IPS-18c (cell line): ENCODE measurements at regions not wholly inside any gene's neighbourhood (a gene's known extent, or its start where the extent isn't known, plus 50 kb on each side); places are given as distances from the start of the nearest gene placed in this dataset.

ENCODE experiments used
- H3K4me3 ChIP-seq: 2 replicates; pipeline ENCODE4 v1.7.0; 2013; ENCODE audit warnings: low read depth, mild to moderate bottlenecking, low read length, moderate library complexity; ENCODE audit not compliant: insufficient read depth
- H3K9me3 ChIP-seq: one replicate; pipeline ENCODE4 v1.6.1; 2013; ENCODE audit warnings: mild to moderate bottlenecking, low read length, moderate library complexity; ENCODE audit not compliant: control insufficient read depth, insufficient read depth

DNA sequence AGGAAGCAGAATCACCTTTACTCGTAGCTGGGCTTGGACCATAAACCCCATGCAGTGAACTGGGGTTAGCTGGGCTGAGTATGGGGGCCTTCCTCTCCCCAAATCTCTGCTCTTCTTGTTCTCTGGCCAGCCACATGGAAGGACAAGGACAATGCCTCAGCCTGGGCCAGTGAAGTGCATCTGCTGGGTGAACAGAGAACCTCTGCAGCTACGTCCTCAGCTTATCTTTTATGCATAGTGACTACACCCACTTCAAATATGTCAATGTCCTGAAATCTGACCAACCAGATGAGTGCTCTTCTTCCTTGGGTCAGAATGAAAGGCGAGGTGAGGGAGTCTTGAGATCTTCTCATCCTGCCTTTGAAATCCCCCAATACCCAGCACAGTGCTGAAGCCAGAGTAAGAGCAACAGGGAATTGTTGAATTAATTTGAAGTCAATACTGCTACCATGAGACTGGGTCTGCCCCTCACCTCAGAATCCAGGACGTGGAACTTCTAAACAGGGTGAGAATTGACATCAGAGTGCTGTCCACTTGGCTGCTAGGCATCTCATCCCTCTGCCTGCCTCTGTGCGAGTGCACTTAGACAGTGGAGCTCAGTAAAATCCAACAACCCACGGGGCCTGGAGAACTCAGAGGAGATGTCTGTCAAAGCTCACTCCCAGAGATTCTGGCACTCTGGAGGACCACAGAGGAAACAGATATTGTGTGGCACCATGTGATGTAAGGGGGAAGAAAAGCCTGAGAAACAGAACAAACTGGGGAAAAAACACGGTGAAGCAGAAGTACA is 99.0 kb downstream of the IER5 start:
- Histone ChIP-seq H3K4me3 (no peak overlapping the region), H3K9me3 (no peaks in the 10 kb centered on the region)

DNA sequence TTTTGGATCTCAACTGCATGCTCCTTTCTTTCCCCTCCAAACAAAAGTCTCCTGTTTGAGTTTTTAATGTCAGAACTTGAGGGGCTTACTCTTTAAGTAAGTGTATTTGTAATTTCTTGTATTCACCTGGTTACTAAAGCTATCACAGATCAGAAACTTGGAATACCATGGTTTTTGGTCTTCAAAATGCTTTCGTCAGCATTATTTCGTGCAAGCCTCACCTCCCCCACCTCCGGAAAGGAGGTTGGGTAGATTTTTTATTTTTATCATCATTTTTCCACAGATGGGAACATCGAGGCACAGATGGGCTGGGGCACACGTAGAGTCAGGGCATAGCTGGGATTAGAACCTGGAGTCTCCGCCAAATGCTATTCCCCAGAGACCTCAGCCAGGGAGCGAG is 100.7 kb downstream of the IER5 start:
- no peaks in the 10 kb centered on the region for H3K9me3 ChIP-seq
- no peak overlapping the region for H3K4me3 ChIP-seq

DNA sequence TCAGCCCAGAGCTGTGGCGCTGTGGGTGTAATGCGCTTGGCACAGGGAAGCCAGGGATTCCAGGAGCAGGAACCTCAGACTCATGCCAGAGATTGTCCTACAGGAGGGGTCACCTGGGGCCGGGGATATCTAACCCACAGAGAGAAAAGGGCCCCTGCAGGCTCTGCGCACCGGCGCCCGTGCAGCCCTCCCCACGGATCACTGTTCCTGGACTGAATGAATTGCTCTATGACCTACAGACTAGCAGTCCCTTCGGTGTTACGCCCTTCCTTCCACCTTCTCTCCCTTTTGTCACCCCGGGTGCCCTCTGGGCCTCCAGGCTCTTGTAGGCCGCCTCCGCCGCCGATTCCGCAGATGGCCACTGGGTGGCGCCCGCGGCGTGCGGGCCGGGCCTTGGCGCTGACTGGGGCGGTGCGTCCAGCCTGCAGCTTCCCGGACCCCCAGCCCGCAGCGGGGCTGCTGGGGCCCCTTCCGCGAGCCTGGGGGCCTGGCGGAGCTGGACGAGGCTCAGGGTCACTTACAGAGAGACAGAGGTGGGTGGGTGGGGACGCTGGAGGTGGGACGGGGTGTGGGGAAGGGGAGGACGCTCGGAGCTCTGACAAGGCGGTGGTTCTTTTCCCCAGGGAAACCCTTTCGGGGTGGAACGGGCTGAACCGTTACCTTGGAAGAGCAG is 101.3 kb downstream of the IER5 start:
- Histone ChIP-seq H3K9me3 (no peaks in the 10 kb centered on the region), H3K4me3 (peak overlapping the region; percentile 50; the same call in 1 of the 2 replicates)

DNA sequence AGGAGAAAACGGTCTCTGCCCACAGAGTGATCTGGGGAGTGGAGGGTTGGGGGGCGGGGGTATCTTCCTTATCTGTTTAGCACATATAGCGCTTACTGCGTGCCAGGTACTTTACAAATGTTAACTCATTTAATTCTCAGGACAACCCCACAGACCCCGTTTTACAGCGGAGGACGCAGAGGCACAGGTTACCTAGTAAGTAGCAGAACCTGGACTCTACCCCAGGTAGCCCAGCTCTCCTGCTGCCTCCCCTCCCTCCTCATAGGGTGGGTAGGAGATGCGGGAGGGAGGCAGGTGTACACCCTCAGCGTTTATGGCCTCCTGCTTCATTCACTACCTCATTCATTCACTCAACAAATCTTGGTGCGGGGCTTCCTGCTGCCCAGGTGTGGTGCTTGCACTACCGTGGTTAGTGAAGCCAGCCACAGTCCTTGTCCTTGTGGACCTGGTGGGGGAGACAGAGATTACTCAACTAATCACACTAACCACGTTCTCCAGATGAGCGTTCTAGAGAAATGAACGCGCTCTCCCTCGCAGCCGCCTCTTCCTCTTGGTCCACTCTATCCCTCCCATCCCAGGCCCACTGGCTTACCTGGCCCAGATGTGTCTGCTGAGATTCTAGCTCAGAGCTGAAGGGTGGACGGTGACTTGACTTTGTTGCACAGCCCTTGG is 102.0 kb downstream of the IER5 start:
- Histone ChIP-seq H3K9me3 (no peaks in the 10 kb centered on the region), H3K4me3 (peak overlapping the region; percentile 50; the same call in 1 of the 2 replicates)

DNA sequence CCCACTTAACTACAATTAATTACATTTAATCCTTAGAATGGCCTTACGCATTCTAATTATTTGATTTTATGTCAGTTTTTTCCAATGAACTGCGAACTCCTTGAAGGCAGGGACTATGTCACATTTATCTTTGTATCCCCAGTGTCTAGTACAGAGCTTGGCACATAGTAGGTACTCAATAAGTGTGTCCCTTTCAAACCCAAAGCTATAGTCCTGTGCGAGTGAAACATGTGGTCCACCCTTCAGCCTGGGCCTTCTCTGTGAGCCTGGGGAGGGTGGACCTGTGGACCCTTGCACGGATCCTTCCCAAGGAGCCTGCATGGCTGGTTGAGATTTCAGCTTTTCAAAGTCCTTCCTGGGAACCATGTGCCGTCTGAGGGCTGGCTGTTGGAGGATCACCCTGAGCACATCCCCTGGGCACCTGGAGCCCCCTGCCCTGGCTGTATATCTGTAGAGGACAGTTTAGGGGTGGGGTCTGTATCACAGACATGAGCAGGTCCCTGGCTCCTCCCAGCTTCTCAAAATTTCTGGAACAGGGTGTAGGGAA is 103.1 kb downstream of the IER5 start:
- Histone ChIP-seq H3K9me3 (no peaks in the 10 kb centered on the region), H3K4me3 (no peak overlapping the region)

DNA sequence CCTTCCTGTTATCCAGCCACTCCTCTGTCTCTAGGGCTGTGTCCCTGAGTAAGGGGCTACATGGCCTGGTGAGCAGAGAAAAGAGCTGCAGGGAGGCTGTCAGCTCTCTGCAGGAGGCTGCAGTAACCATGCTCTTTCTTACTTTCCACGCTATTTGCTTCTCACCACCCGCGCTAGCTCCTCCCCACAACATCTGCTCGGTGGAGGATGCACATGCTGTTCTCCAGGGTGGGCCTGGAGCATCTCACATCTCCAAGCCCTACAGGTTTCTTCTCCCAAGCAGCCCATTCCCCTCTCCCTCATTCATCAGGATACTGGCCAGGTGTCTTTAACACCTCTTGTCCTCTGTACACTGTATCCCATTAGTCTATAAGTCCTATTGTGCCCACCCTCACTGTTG is 103.8 kb downstream of the IER5 start:
- Histone ChIP-seq H3K9me3 (no peaks in the 10 kb centered on the region), H3K4me3 (no peak overlapping the region)

DNA sequence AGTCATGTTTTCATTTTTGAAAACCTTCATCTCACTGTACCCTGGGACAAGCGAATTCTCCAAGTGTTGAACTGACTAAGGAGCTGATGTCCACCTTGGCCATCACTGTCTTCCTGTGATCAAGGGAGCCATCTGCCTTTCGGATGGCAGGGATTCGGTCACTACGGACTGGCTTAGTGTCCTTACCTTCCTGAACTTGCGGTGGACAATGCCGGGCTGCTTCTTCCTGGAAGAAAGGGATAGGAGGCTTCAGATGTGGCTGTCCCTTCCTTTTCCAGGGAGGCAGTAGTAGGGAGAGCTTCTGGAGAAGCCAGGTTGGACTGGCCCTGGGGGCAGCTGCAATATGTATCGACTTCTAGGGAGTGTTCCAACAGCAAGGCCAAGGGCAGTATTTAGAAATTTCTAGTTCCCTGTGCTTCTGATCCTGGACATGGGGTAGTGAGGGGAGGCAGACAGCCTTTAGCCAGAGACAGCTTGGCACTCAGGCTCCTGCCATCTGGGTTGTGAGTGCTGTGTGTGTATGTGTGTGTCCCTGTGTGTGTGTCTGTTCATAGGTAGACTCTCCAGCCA is 114.6 kb downstream of the IER5 start:
- Histone ChIP-seq H3K4me3 (no peak overlapping the region), H3K9me3 (no peaks in the 10 kb centered on the region)

DNA sequence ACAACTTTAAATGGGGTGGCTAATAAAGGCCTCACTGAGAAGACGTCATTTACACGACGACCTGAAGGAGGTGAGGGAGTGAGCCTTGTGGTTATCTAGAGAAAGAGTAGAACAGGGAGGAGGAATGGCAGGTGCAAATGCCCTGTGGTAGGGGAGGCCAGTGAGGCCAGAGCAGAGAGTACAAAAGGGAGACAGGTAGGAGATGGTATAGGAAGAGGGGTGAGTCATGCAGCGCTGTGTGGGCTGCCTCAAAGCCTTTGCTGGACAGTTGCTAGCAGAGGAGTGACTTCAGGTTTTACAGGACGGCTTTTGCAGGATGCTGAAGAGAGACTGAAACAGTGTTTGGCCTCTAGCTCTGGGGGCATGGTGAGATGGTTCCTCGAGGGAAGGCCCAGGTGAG is 116.0 kb downstream of the IER5 start:
- H3K4me3 ChIP-seq, result no peak overlapping the region
- H3K9me3 ChIP-seq, result no peaks in the 10 kb centered on the region

DNA sequence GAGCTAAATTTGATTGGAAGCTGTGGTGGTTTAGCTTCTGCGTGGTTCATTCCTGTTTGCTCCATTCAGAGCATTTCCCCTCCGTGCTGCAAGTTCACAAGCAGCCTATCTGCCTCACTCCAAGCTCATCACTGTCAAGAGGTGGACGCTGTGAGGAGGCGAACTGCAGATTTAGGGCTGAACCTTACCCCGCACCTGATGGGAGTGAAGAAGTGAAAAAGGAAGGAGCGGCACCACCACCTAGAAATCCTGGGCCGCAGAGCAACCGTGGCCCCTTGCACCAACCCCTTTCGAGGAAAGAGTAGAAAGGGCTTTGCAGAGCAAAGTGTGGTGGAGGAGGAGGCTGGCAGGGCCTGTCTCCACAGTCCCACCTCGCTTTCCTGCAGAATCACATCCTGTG is 117.4 kb downstream of the IER5 start:
- Histone ChIP-seq H3K4me3 (no peak overlapping the region), H3K9me3 (no peaks in the 10 kb centered on the region)

DNA sequence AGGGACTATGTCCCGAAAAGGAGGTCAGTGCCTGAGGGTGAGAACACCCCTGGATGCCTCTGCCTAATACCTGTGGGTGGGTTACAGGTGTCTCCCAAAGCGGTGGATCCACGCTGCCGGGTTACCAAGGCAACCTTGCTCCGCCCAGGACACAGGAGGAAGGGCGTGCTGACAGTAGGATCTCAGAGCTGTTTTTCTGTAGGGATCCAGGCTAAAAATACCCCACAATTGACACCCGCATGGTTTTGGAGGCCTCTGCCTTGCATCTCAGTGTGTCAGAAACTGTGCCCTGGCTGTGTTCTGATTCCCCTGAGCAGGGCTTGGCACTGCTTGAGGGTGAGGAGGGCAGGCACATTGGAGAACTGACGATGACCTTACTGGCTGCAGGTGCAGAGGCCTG is 118.0 kb downstream of the IER5 start:
- no peak overlapping the region; the same call in 1 of the 2 replicates for H3K4me3 ChIP-seq
- H3K9me3 ChIP-seq, result no peaks in the 10 kb centered on the region

DNA sequence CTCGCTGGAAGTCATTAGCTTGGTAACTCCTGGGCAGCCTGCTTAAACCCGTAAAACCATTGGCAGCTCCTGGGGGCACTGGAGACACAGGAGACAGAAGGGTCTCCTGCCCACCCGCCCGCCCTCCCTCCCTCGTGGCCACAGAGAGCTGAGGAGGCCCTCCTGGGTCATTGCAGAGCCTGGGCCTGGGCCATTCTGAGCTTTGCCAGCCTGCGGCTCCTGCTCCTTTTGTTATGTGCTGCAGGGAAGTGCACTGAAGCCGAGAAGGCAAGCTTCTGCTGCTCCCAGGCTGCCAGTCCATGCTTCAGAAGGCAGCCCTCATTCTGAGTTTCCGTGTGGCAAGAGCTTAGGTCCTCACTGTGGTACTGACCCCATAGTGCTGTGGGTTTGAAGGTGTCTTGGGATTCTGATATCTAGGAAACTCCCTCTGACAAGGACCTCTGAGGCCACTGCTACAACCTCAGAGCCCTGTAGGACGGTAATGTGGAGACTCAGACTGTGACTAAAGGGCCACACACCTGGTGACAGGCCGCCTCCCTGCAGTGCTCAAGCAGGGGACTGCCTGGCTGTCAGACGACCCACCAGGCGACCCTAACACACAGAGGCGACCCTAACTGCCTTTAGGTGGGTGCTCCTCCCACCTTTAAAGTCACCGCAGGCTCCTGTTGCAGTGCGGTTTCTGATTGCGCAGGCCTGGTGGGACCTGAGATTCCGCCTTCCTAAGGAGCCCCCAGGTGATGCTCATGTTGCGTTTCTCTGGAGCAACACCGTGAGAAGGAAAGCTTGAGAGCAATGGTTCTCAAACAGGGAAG is 118.7 kb downstream of the IER5 start:
- Histone ChIP-seq H3K4me3 (no peak overlapping the region), H3K9me3 (no peaks in the 10 kb centered on the region)

DNA sequence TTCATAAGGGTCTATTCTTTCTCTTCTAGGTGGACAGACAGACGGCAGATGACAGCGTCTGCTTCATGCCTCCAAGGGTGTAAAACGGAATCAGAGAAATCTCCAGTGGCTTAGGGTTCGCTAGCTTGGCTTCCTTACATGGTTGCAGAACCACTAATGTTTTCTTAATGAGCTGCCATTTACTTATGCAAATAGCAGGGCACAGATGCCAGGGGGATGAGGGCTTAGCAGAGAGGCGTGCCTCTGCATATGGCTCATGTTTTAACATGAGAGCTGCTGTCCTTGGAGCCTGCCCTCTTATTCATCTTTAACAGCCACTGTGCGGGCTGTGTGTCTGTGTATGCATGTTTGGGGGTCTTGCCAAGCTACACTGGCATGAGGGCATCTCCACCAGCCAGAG is 119.6 kb downstream of the IER5 start:
- no peak overlapping the region for H3K4me3 ChIP-seq
- H3K9me3 ChIP-seq, result no peaks in the 10 kb centered on the region

DNA sequence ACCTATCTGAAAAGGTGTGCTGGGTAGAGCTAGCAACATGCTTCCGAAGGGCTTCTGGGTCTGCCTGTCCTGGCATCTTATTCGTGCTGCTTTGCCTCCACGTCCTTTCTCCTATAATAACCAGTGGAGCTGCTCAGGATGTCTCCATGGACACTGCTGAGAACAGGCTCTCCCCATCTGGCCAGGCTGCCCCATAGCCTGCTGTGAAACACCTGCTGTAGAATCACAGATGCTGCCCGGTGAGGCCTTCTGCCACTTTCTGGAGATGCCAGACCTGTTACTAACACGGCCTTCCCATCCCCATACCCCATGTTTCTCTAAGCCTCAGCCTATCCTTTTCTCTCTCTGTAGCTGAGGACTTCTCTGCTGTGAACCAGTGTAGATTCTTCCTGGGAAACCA is 120.5 kb downstream of the IER5 start:
- H3K9me3 ChIP-seq, result no peaks in the 10 kb centered on the region
- H3K4me3 ChIP-seq, result no peak overlapping the region

DNA sequence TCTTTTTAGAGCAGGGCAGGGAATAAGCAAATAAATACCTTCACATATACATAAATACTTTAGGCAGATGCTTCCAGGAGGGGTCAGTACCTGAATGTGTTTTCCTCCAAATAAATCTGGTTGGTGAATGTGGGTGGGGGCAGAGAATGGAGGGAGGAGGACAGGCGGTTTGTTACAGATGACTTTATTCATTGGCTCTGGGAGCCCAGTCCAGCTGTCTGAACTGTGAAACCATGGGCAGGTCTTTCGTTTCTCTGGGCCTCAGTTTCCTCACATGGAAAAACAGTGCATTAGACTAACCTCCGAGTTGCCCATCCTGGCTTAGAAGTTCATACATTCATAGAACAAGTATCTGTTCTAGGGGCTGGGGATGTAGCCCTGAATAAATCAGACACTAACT is 124.6 kb downstream of the IER5 start:
- H3K9me3 ChIP-seq, result no peaks in the 10 kb centered on the region
- no peak overlapping the region for H3K4me3 ChIP-seq

DNA sequence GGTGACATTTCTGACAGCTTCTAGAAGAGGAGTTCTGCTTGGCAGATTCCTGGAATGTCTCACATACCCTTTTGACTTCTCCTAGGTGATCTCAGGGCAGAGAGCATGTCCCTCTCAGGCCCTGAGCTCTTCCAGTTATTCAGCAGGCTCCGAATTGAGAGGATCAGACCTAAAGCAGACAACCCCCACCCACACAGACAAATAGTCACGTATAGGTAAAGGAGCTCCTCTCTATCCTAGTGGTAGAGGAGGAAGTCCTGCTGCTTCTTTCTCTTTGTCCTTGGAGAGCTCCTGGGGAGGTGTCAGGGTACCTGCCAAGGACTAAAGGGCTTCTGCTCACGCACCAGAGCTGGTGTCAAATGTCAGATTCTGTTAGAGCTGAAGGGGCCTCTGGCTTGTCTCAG is 128.1 kb downstream of the IER5 start:
- no peaks in the 10 kb centered on the region for H3K9me3 ChIP-seq
- H3K4me3 ChIP-seq, result no peak overlapping the region

DNA sequence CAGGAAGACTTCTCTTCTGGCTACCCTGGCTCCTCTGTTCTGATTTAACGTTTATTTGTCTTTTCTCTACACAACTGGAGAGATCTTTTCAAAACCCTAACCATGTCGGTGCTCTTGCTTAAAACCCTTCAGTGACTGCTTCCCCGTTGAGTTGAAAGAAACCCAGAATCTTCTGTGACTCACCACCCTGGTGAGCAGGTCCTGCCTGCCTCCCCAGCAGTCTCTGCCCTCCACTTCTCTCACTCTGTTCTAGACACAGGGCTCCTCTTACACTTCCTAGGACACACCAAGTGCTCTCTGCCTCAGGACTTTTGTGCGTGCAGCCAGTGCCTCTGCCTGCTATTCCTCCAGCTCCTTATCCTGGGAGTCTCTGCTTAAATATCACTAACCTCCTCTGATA is 131.4 kb downstream of the IER5 start:
- peaks cover 5% of the 10 kb centered on the region for H3K9me3 ChIP-seq
- no peak overlapping the region for H3K4me3 ChIP-seq

DNA sequence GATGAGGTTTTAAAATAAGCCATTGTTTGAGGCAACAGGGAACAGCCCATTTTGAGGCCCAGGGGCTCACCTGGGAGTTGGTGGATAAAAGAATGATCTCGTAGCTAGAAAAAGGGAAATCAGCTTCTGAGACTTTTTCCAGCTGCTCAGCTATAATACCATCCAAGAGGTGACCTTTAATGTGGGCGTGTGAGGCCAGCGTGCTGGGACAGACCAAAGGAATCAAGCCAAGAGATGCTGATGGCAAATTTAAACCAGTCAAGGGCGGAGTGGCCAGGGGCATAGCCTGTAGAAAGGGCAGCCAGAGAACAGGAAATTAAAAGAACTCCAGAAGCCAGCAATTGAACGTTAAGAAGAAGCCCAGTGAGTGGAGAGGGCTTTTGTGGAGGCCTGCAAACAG is 132.6 kb downstream of the IER5 start:
- Histone ChIP-seq H3K4me3 (no peak overlapping the region), H3K9me3 (peaks cover 5% of the 10 kb centered on the region)
